Heart right ventricle (tissue), 16 donors: ENCODE measurements at regions not wholly inside any gene's neighbourhood (a gene's known extent, or its start where the extent isn't known, plus 50 kb on each side); places are given as distances from the start of the nearest gene placed in this dataset.

Experiments used
- ATAC-seq, 8 donors: fragments of 200-7000 bp; cut with Tn5 transposase; one replicate each; pipeline ENCODE4 v1.9.1; 2020; ENCODE audit warnings: mild to moderate bottlenecking in 8 of 8, moderate library complexity in 8 of 8, moderate number of reproducible peaks in 1 of 8
- DNase-seq, 2 donors: peaks; one replicate each; pipeline ENCODE4 v3.0.0-alpha.2; 2020
- H3K27ac ChIP-seq, 10 donors: fragments of 200-600 bp; sonication (generic) in 2 of 10; one replicate each; pipeline versions ENCODE4 v1.5.0 to v1.8.0; 2020 to 2022; ENCODE audit warnings: mild to moderate bottlenecking in 3 of 10
- H3K27me3 ChIP-seq, 7 donors: fragments of 200-600 bp; one replicate each; pipeline ENCODE4 v1.8.0; 2021 to 2022; ENCODE audit warnings: mild to moderate bottlenecking in 2 of 7
- H3K36me3 ChIP-seq, 9 donors: fragments of 200-600 bp; sonication (generic) in 1 of 9; one replicate each; pipeline versions ENCODE4 v1.5.0 to v1.8.0; 2020 to 2022; ENCODE audit warnings: mild to moderate bottlenecking in 2 of 9
- H3K4me1 ChIP-seq, 9 donors: fragments of 200-600 bp; sonication (generic) in 1 of 9; one replicate each; pipeline versions ENCODE4 v1.5.0 to v1.8.0; 2020 to 2022; ENCODE audit warnings: mild to moderate bottlenecking in 4 of 9
- H3K4me3 ChIP-seq, 10 donors: fragments of 200-600 bp; sonication (generic) in 2 of 10; one replicate each; pipeline versions ENCODE4 v1.5.0 to v1.8.0; 2020 to 2022; ENCODE audit warnings: mild to moderate bottlenecking in 7 of 10, moderate library complexity in 2 of 10
- H3K9me3 ChIP-seq, 11 donors: fragments of 200-600 bp in 10 of 11; sonication (generic) in 2 of 11; one replicate each; pipeline versions ENCODE4 v1.5.0 to v1.8.0; 2013 to 2022; ENCODE audit warnings: mild to moderate bottlenecking in 2 of 11, control low read depth in 1 of 11, moderate library complexity in 1 of 11
- WGBS, 2 donors: extraction: QIAGEN DNeasy Blood & Tissue Kit; methylation state at CpG; one replicate each; pipeline ENCODE4 v1.1.7; 2013; ENCODE audit warnings: inconsistent platforms in 1 of 2; 5-methylcytosine and 5-hydroxymethylcytosine counted together
- intact Hi-C, 10 donors: fragments of 100-400 bp; cut with DNase I; formaldehyde crosslinking; loops; one replicate each; pipeline versions ENCODE4 v1.11.1 to v1.14.2; 2022
- TF ChIP-seq, protein P1 (sequence below), 9 donors: fragments of 200-600 bp; sonication (generic) in 2 of 9; IDR thresholded peaks; one replicate each; pipeline versions ENCODE4 v1.5.0 to v1.8.0; 2021 to 2022; ENCODE audit warnings: antibody characterized with exemption in 9 of 9, mild to moderate bottlenecking in 5 of 9, moderate library complexity in 1 of 9
- donor health status: Arrhythmogenic right ventricular cardiomyopathy.
- donor health status: ischemic (EF 13 %, LVEDD 7.1; RV severe dilation, severe dysfunction).
- donor health status: healthy with polysubstance abuse.
- donor health status: DM: no; HTN: yes; CAD: no.
- donor health status: DM: no; HTN: no; CAD: no.
- donor health status: ischemic (EF 25% LVEDD 6.9; RV normal size, moderate dysfunction).
- donor health status: ischemic (EF 25% LVEDD 5.7; RV mildly dilated, moderate dysfunction).
- donor health status: healthy.
- donor health status: DM: yes; HTN: yes; CAD: no.
- donor health status: Ischemic cardiomyopathy.
- donor health status: ischemic (EF 35%, LVEDD 5.7; RV mildly dilated, moderate dysfunction).
- donor health status: nonischemic (EF 11% LVEDD 7.7; RV severe dilation, severe dysfunction).
- donor health status: DM: yes; HTN: yes; CAD: no.
- donor health status: PGD.
- donor health status: ischemic (EF 29% LVEDD 5.4; RV normal size, mild dysfunction).
- donor health status: nonischemic (EF 23%, LVEDD 6.1; RV moderate dilation, normal function).

DNA sequence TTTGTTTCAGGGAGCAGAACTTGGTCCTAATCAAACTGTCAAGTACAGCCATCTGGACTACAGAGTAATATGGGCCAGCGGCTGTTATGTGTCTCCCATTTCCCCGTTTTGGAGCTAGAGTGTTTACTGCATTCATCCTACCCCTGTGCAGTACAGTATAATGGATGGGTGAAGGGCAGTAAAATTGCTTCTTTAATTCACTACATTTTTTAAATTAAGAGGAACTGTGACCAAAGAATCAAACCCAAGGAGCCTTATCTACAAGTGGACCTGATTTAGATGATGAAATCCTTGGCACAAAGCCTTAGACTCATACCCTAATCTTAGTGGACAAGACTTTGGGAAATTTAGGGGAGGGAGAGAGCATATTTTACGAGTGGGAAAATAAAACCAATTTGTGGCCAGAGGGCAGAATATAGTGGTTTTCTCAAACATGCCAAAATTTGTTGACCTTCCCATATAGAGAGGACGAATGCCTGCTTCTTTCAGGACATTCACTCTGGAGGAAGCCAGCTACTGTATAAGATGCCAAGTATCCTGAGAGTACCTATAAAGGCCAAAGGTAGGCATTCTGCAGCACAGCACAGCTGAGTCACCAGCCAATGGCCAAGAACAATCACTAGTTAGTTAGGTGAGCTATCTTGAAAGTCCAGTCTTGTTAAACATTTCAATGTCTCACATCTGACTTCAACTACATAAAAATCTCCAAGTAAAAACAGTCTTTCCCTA lies 253.8 kb upstream of the KCNIP4 start:
- 54 to 57% methylated on average over 4 of the region's 4 CpGs for WGBS, 2 donors
- intact Hi-C loops: no loop called here
- TF ChIP-seq, protein P1, sequence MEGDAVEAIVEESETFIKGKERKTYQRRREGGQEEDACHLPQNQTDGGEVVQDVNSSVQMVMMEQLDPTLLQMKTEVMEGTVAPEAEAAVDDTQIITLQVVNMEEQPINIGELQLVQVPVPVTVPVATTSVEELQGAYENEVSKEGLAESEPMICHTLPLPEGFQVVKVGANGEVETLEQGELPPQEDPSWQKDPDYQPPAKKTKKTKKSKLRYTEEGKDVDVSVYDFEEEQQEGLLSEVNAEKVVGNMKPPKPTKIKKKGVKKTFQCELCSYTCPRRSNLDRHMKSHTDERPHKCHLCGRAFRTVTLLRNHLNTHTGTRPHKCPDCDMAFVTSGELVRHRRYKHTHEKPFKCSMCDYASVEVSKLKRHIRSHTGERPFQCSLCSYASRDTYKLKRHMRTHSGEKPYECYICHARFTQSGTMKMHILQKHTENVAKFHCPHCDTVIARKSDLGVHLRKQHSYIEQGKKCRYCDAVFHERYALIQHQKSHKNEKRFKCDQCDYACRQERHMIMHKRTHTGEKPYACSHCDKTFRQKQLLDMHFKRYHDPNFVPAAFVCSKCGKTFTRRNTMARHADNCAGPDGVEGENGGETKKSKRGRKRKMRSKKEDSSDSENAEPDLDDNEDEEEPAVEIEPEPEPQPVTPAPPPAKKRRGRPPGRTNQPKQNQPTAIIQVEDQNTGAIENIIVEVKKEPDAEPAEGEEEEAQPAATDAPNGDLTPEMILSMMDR (IDR thresholded peaks at IDR 0.05): no peak

DNA sequence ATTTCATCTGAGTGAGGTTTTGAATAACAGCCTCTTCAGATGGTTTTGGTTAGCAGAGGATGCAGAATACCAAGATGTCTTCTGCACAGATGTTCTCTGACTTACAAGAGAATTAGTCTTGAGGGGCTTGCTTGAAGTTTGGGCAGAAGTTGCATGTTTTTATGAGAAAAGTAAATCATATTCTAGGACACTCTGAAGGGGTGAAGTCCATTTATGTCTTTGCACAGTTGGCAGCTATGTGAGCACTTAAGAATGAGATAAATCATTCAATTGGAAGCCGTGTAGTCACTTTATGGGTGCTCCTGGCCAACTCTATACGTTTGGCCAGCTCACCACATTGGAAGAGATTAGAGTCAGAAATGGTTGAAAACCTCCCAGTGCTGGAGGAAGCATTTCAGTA lies 252.7 kb upstream of the KCNIP4 start:
- no peak for DNase-seq
- intact Hi-C loops: no loop called here
- WGBS, 2 donors: 20 to 28% methylated on average over 2 of the region's 2 CpGs
- H3K4me3 ChIP-seq: no peak overlapping the region
- H3K36me3 ChIP-seq: no peaks in the 10 kb centered on the region
- no peaks in the 10 kb centered on the region for H3K27me3 ChIP-seq
- TF ChIP-seq, protein P1 (IDR thresholded peaks at IDR 0.05): no peak
- no peak overlapping the region for H3K27ac ChIP-seq
- H3K9me3 ChIP-seq: no peaks in the 10 kb centered on the region
- no peak for ATAC-seq
- no peaks in the 10 kb centered on the region for H3K4me1 ChIP-seq

More for the DNA sequence above, 253.8 kb upstream of the KCNIP4 start:
- Histone ChIP-seq H3K4me3 (no peak overlapping the region), H3K9me3 (no peaks in the 10 kb centered on the region), H3K4me1 (no peaks in the 10 kb centered on the region), H3K36me3 (no peaks in the 10 kb centered on the region), H3K27ac (no peak overlapping the region), H3K27me3 (no peaks in the 10 kb centered on the region)
- ATAC-seq (no peak), DNase-seq (no peak)

DNA sequence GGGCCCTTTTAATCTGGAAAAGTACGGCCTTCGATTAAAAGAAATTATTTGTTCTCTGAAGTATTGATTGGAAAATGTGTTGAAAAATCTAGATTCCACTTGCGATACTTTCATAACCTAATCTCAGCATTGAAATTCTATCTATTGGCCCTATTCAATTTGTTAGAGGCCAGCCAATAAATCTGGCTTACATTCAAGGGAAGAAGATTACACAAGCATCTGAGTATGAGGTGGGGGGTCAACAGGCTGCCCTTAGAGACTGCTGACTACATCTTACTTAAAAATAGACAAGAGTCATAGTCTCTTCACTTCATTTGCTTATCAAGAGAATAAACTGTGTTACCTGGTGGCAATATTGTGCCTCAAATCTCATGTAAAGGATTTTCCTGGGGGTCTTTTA lies 248.0 kb upstream of the KCNIP4 start:
- WGBS, 2 donors: 86% methylated on average over 3 of the region's 3 CpGs
- intact Hi-C loops: no loop called here
- Histone ChIP-seq H3K27me3 (no peaks in the 10 kb centered on the region), H3K27ac (no peak overlapping the region), H3K4me3 (no peak overlapping the region), H3K4me1 (no peaks in the 10 kb centered on the region), H3K9me3 (no peaks in the 10 kb centered on the region), H3K36me3 (no peaks in the 10 kb centered on the region)
- ATAC-seq (no peak), DNase-seq (no peak)
- TF ChIP-seq, protein P1 (IDR thresholded peaks at IDR 0.05): no peak

DNA sequence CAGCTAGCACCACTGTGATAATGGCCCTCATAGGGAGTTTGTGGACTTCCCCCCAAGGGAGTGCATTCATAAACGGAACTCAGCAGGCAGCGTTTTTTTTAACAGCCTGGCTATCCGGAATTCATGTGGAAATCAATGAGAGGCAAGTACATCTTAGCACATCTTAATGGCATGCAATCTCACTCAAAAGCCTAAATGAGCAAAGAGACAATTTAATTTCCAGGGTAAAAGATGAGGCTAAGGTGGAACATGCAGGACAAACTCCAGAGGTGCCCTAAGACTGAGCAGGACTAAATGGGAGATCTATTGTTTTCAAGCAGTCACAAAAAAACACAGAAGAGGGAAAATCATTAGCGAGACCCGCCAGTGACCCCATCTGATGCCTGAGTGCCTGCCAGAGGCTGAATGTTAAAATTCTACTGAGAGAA lies 243.5 kb upstream of the KCNIP4 start:
- intact Hi-C loops: no loop called here
- no peak overlapping the region for H3K27ac ChIP-seq
- no peak for ATAC-seq

More for the DNA sequence above, 243.5 kb upstream of the KCNIP4 start:
- DNase-seq: no peak
- TF ChIP-seq, protein P1 (IDR thresholded peaks at IDR 0.05): no peak
- Histone ChIP-seq H3K27me3 (no peaks in the 10 kb centered on the region), H3K4me1 (no peaks in the 10 kb centered on the region), H3K36me3 (no peaks in the 10 kb centered on the region), H3K9me3 (peaks cover 0 to 4% (median 0%) of the 10 kb centered on the region in 11 donors), H3K4me3 (no peak overlapping the region)
- WGBS, 2 donors: 14% methylated on average over 5 of the region's 5 CpGs
